ENCODE measurements at regions not wholly inside any gene's neighbourhood (a gene's known extent, or its start where the extent isn't known, plus 50 kb on each side); places are given as distances from the start of the nearest gene placed in this dataset.
"Not testable (repeated sequence)": the region's sequence is repeated elsewhere in the genome, so short reads cannot be mapped to it uniquely, and the experiment has no call there.

GRCh38 chr4:112823156-112823555, 186.2 kb downstream of the LARP7 start:
- intact Hi-C loops (cut with DNase I): no loop called here
- TF ChIP-seq CTCF (IDR thresholded peaks at IDR 0.05): no peak
- H3K4me3 ChIP-seq: no peak overlapping the region
- H3K9me3 ChIP-seq: no peaks in the 10 kb centered on the region
- FAIRE-seq: no peak
- no peak for ATAC-seq
- H3K36me3 ChIP-seq: no peaks in the 10 kb centered on the region
- H3K4me1 ChIP-seq: no peaks in the 10 kb centered on the region
- H3K27me3 ChIP-seq: no peaks in the 10 kb centered on the region
- no peak for DNase-seq
- H3K27ac ChIP-seq: no peak overlapping the region

GRCh38 chr4:112823606-112824005, 186.7 kb downstream of the LARP7 start:
- Histone ChIP-seq H3K27ac (no peak overlapping the region), H3K36me3 (no peaks in the 10 kb centered on the region), H3K4me1 (no peaks in the 10 kb centered on the region), H3K4me3 (no peak overlapping the region), H3K27me3 (no peaks in the 10 kb centered on the region), H3K9me3 (no peaks in the 10 kb centered on the region)
- FAIRE-seq: no peak
- intact Hi-C loops (cut with DNase I): no loop called here
- TF ChIP-seq CTCF (IDR thresholded peaks at IDR 0.05): no peak
- WGBS, 2 donors: 56 to 79% methylated on average over 2 of the region's 2 CpGs
- no peak for ATAC-seq
- no peak for DNase-seq

- H3K4me1 ChIP-seq: no peaks in the 10 kb centered on the region
- H3K4me3 ChIP-seq: no peak overlapping the region
- H3K36me3 ChIP-seq: no peaks in the 10 kb centered on the region
- WGBS, 2 donors: 84 to 91% methylated on average over 23 of the region's 23 CpGs
- intact Hi-C loops (cut with DNase I): no loop called here
- FAIRE-seq: no peak
- no peak for TF ChIP-seq CTCF (IDR thresholded peaks at IDR 0.05)
- H3K9me3 ChIP-seq: no peaks in the 10 kb centered on the region
- ATAC-seq: no peak
- peak in 1 of 6 donors; percentile 55 for DNase-seq
- no peaks in the 10 kb centered on the region for H3K27me3 ChIP-seq
- H3K27ac ChIP-seq: no peak overlapping the region
These were observed 193.9 kb downstream of the LARP7 start for GRCh38 chr4:112830753-112831386.

- Histone ChIP-seq H3K36me3 (no peaks in the 10 kb centered on the region), H3K9me3 (no peaks in the 10 kb centered on the region), H3K27ac (no peak overlapping the region), H3K4me3 (no peak overlapping the region), H3K27me3 (no peaks in the 10 kb centered on the region), H3K4me1 (no peaks in the 10 kb centered on the region)
- DNase-seq (no peak), ATAC-seq (no peak), FAIRE-seq (no peak)
- intact Hi-C loops (cut with DNase I): no loop called here
- no peak for TF ChIP-seq CTCF (IDR thresholded peaks at IDR 0.05)
These were observed 195.6 kb downstream of the LARP7 start for GRCh38 chr4:112832493-112832892.

- H3K27me3 ChIP-seq: no peaks in the 10 kb centered on the region
- no peaks in the 10 kb centered on the region for H3K9me3 ChIP-seq
- FAIRE-seq: no peak
- H3K36me3 ChIP-seq: no peaks in the 10 kb centered on the region
- intact Hi-C loops (cut with DNase I): no loop called here
- H3K4me3 ChIP-seq: no peak overlapping the region
- H3K27ac ChIP-seq: no peak overlapping the region
- no peak for ATAC-seq
- TF ChIP-seq CTCF (IDR thresholded peaks at IDR 0.05): no peak
- WGBS, 2 donors: 31 to 45% methylated on average over 1 of the region's 1 CpG
- no peak for DNase-seq
- no peaks in the 10 kb centered on the region for H3K4me1 ChIP-seq
These were observed 200.0 kb downstream of the LARP7 start for GRCh38 chr4:112836895-112837294.

- H3K9me3 ChIP-seq; intact Hi-C loops (cut with DNase I); H3K4me3 ChIP-seq; ATAC-seq; DNase-seq; H3K27me3 ChIP-seq; H3K4me1 ChIP-seq; FAIRE-seq; H3K36me3 ChIP-seq; H3K27ac ChIP-seq: not testable (repeated sequence)
- WGBS, 2 donors: 45 to 59% methylated on average over 1 of the region's 1 CpG
These were observed 201.1 kb downstream of the LARP7 start for GRCh38 chr4:112838015-112838414.
